ENCODE measurements at regions not wholly inside any gene's neighbourhood (a gene's known extent, or its start where the extent isn't known, plus 50 kb on each side); places are given as distances from the start of the nearest gene placed in this dataset.

DNA sequence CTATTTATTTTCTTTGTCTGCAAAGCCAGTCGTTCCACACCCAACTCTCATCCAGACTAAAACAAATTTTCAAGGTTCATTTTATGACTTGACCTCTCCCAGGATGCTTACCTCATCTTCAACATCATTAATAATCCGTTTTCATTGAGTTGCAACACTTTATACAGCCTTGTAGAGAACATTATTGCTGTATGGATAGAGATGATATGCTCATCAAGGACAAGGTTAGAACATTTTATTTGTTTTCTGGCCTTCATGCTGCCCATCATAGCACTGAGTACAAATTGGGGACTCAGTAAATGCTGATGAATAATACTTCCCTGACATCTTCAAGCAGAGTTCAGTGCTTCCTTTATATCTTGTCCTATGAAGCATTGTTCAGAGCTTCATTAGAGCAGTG lies 120.2 kb downstream of the OXSM start:
- POLR2A ChIA-PET = no interaction called here
- DNase-seq (ENCODE audit: low read depth, low spot score) = no peak

More for the DNA sequence above, 120.2 kb downstream of the OXSM start:
- TF ChIP-seq POLR2AphosphoS5 (IDR thresholded peaks at IDR 0.05; ENCODE audit: insufficient read depth, low read depth, low read length) (no peak), POLR2A (IDR thresholded peaks at IDR 0.05; ENCODE audit: low read depth, low read length) (no peak), EZH2 (IDR thresholded peaks at IDR 0.05; ENCODE audit: borderline replicate concordance, low read depth, low read length, severe bottlenecking) (no peak), MYC (IDR thresholded peaks at IDR 0.05; ENCODE audit: low read depth, low read length) (no peak), GATA2 (IDR thresholded peaks at IDR 0.05; ENCODE audit: insufficient read depth, insufficient read length, low read depth, low read length) (no peak), FOS (IDR thresholded peaks at IDR 0.05; ENCODE audit: borderline replicate concordance, insufficient read depth, low read length) (no peak)
- TF ChIP-seq, protein P1, sequence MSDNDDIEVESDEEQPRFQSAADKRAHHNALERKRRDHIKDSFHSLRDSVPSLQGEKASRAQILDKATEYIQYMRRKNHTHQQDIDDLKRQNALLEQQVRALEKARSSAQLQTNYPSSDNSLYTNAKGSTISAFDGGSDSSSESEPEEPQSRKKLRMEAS (IDR thresholded peaks at IDR 0.05; ENCODE audit: insufficient read depth, insufficient read length) = no peak
- TF ChIP-seq, protein P2, sequence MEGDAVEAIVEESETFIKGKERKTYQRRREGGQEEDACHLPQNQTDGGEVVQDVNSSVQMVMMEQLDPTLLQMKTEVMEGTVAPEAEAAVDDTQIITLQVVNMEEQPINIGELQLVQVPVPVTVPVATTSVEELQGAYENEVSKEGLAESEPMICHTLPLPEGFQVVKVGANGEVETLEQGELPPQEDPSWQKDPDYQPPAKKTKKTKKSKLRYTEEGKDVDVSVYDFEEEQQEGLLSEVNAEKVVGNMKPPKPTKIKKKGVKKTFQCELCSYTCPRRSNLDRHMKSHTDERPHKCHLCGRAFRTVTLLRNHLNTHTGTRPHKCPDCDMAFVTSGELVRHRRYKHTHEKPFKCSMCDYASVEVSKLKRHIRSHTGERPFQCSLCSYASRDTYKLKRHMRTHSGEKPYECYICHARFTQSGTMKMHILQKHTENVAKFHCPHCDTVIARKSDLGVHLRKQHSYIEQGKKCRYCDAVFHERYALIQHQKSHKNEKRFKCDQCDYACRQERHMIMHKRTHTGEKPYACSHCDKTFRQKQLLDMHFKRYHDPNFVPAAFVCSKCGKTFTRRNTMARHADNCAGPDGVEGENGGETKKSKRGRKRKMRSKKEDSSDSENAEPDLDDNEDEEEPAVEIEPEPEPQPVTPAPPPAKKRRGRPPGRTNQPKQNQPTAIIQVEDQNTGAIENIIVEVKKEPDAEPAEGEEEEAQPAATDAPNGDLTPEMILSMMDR (IDR thresholded peaks at IDR 0.05; ENCODE audit: extremely low read depth in 1 of 2, insufficient read depth in 1 of 2, low read depth in 1 of 2, low read length in 2 of 2) = no peak
- CTCF ChIA-PET = no interaction called here
- no peak for FAIRE-seq
- no peaks in the 10 kb centered on the region for H3K9me3 ChIP-seq (replicated peaks; ENCODE audit: control insufficient read depth, insufficient read depth, low read length)
- H3K36me3 ChIP-seq (ENCODE audit: control insufficient read depth in 2 of 2, extremely low read depth in 1 of 2, insufficient read depth in 2 of 2, low read length in 2 of 2) = no peaks in the 10 kb centered on the region
- no peaks in the 10 kb centered on the region for H3K4me1 ChIP-seq (ENCODE audit: control insufficient read depth, extremely low read depth, insufficient read depth, low read length)
- no peak overlapping the region for H2AFZ ChIP-seq (ENCODE audit: low read depth, low read length)
- H3K79me2 ChIP-seq (ENCODE audit: control insufficient read depth, insufficient read depth, low read length) = no peaks in the 10 kb centered on the region
- no peak overlapping the region for H3K4me3 ChIP-seq (replicated peaks in 1 of 3; ENCODE audit: insufficient read depth in 1 of 3, low read depth in 1 of 3, low read length in 3 of 3)
- H3K27me3 ChIP-seq (ENCODE audit: control insufficient read depth in 2 of 2, insufficient read depth in 2 of 2, low read length in 2 of 2) = no peaks in the 10 kb centered on the region
- no peak overlapping the region for H3K27ac ChIP-seq (ENCODE audit: insufficient read depth, low read depth, low read length)
- H3K9ac ChIP-seq (replicated peaks; ENCODE audit: extremely low read depth, insufficient read depth, low read length) = no peak overlapping the region
- dilution Hi-C loops (cut with MboI; ENCODE audit: extremely low pct_ligation_motif_present, low sequenced_read_pairs) (no loop called here), intact Hi-C loops (cut with micrococcal nuclease) (no loop called here)
- BruUV-seq (replicated peaks) = no TSS peak
- no peaks in the 10 kb centered on the region for H3K9me1 ChIP-seq (replicated peaks; ENCODE audit: control insufficient read depth, extremely low read depth, insufficient read depth, low read length)
- no peaks in the 10 kb centered on the region for H4K20me1 ChIP-seq (replicated peaks; ENCODE audit: control insufficient read depth, extremely low read depth, insufficient read depth, low read length)
- no peak overlapping the region for H3K4me2 ChIP-seq (ENCODE audit: insufficient read depth, low read length)

Data from endothelial cell of umbilical vein (primary cell).